ENCODE measurements at regions not wholly inside any gene's neighbourhood (a gene's known extent, or its start where the extent isn't known, plus 50 kb on each side); places are given as distances from the start of the nearest gene placed in this dataset.

DNA sequence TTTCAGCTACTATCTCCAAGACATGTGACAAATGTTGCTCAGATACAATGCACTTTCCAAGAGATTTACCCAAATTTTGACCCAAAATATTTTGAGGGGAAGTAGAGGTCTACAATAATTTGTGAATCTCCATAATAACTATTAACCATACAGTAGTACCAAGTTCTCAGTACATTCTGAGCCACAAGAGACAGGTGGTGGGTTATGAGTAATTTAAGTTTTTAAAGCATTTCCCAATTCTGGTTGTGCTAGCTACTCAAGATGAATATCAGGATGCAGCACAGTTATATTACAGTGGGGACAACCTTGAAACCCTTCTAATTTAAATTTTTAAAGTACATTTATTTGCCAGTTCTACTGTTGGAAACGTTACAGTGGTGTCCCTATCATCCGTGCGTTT, 92.2 kb upstream of the MITF start:
- Histone ChIP-seq H3K9me3 (no peaks in the 10 kb centered on the region), H3K4me1 (no peaks in the 10 kb centered on the region), H3K36me3 (no peaks in the 10 kb centered on the region), H3K27me3 (no peaks in the 10 kb centered on the region), H3K27ac (no peak overlapping the region), H3K4me3 (no peak overlapping the region)
- intact Hi-C loops (cut with DNase I; ENCODE audit: low total_unique reads) = no loop called here
- DNase-seq (ENCODE audit: low spot score in 2 of 2) = no peak
- TF ChIP-seq CTCF (IDR thresholded peaks at IDR 0.05) = no peak
- no peak for TF ChIP-seq POLR2A (IDR thresholded peaks at IDR 0.05)
- no peak for TF ChIP-seq POLR2AphosphoS5 (IDR thresholded peaks at IDR 0.05)

GRCh38 chr3:69646287-69647067, 92.8 kb upstream of the MITF start:
- Histone ChIP-seq H3K4me1 (no peaks in the 10 kb centered on the region), H3K36me3 (no peaks in the 10 kb centered on the region), H3K27me3 (no peaks in the 10 kb centered on the region), H3K4me3 (no peak overlapping the region), H3K9me3 (no peaks in the 10 kb centered on the region), H3K27ac (no peak overlapping the region)
- no peak for TF ChIP-seq POLR2AphosphoS5 (IDR thresholded peaks at IDR 0.05)
- TF ChIP-seq POLR2A (IDR thresholded peaks at IDR 0.05) = no peak
- TF ChIP-seq CTCF (IDR thresholded peaks at IDR 0.05) = no peak
- intact Hi-C loops (cut with DNase I; ENCODE audit: low total_unique reads) = no loop called here
- no peak for DNase-seq (ENCODE audit: low spot score in 2 of 2)

GRCh38 chr3:69642606-69643005, 96.7 kb upstream of the MITF start:
- Histone ChIP-seq H3K4me1 (no peaks in the 10 kb centered on the region), H3K36me3 (no peaks in the 10 kb centered on the region), H3K9me3 (no peaks in the 10 kb centered on the region), H3K27ac (no peak overlapping the region), H3K4me3 (no peak overlapping the region), H3K27me3 (no peaks in the 10 kb centered on the region)
- no peak for TF ChIP-seq POLR2A (IDR thresholded peaks at IDR 0.05)
- no peak for TF ChIP-seq POLR2AphosphoS5 (IDR thresholded peaks at IDR 0.05)
- no peak for TF ChIP-seq CTCF (IDR thresholded peaks at IDR 0.05)
- no peak for DNase-seq (ENCODE audit: low spot score in 2 of 2)
- intact Hi-C loops (cut with DNase I; ENCODE audit: low total_unique reads) = no loop called here

- Histone ChIP-seq H3K4me1 (no peaks in the 10 kb centered on the region), H3K36me3 (no peaks in the 10 kb centered on the region), H3K27me3 (no peaks in the 10 kb centered on the region), H3K4me3 (no peak overlapping the region), H3K9me3 (no peaks in the 10 kb centered on the region), H3K27ac (no peak overlapping the region)
- intact Hi-C loops (cut with DNase I; ENCODE audit: low total_unique reads) = no loop called here
- no peak for DNase-seq (ENCODE audit: low spot score in 2 of 2)
- TF ChIP-seq POLR2AphosphoS5 (IDR thresholded peaks at IDR 0.05) (no peak), POLR2A (IDR thresholded peaks at IDR 0.05) (no peak), CTCF (IDR thresholded peaks at IDR 0.05) (no peak)
Observed at GRCh38 chr3:69639851-69640250, 99.4 kb upstream of the MITF start.

DNA sequence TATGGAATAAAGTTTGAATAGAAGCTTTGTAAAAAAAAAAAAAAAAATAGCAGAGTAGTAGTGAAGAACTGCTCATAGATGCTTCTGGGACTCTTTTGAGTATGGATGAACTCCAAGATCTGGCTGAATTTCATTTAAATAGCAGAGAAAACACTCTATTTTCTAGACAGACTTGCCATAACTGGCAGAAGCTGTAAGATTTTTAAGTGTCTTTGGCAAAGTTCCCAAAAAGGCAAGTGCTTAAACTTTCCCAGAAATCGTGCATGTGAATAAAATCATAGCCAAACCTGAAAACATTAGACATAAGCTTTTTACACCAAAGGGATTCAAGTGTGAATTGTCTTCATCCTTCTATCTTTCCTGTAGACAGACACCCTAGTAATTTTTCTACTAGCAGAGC, 110.3 kb upstream of the MITF start:
- H3K4me3 ChIP-seq = no peak overlapping the region
- peaks cover 0 to 17% of the 10 kb centered on the region in 2 donors for H3K9me3 ChIP-seq
- H3K27me3 ChIP-seq = no peaks in the 10 kb centered on the region
- H3K4me1 ChIP-seq = no peaks in the 10 kb centered on the region
- TF ChIP-seq POLR2AphosphoS5 (IDR thresholded peaks at IDR 0.05) (no peak), POLR2A (IDR thresholded peaks at IDR 0.05) (no peak), CTCF (IDR thresholded peaks at IDR 0.05) (no peak)
- no peak overlapping the region for H3K27ac ChIP-seq
- H3K36me3 ChIP-seq = no peaks in the 10 kb centered on the region
- no peak for DNase-seq (ENCODE audit: low spot score in 2 of 2)
- intact Hi-C loops (cut with DNase I; ENCODE audit: low total_unique reads) = no loop called here

All from breast epithelium (tissue), 4 donors.